GOT3 (cell line): ENCODE measurements at regions not wholly inside any gene's neighbourhood (a gene's known extent, or its start where the extent isn't known, plus 50 kb on each side); places are given as distances from the start of the nearest gene placed in this dataset.
"Not testable (repeated sequence)": the region's sequence is repeated elsewhere in the genome, so short reads cannot be mapped to it uniquely, and the experiment has no call there.

ENCODE experiments used
- DNase-seq: peaks from one replicate; lab custom pipeline; 2025; ENCODE audit warnings: mixed read lengths; lab: John Stamatoyannopoulos, UW

- DNase-seq: no peak
Measured at GRCh38 chr2:67872481-67872880, 190.3 kb downstream of the C1D start.

- DNase-seq: no peak
Measured at GRCh38 chr2:67873916-67874315, 188.9 kb downstream of the C1D start.

- DNase-seq: no peak
Measured at GRCh38 chr2:67876176-67876575, 186.6 kb downstream of the C1D start.

GRCh38 chr2:67877301-67877700, 185.5 kb downstream of the C1D start:
- no peak for DNase-seq

- DNase-seq: no peak
Measured at GRCh38 chr2:67878743-67879142, 184.1 kb downstream of the C1D start.

- no peak for DNase-seq
Measured at GRCh38 chr2:67879586-67880290, 183.1 kb downstream of the C1D start.

- no peak for DNase-seq
Measured at GRCh38 chr2:67880291-67880761, 182.5 kb downstream of the C1D start.

GRCh38 chr2:67881816-67882215, 181.0 kb downstream of the C1D start:
- no peak for DNase-seq

GRCh38 chr2:67883316-67884087, 179.3 kb downstream of the C1D start:
- DNase-seq: no peak

- DNase-seq: no peak
Measured at GRCh38 chr2:67888351-67889005, 174.3 kb downstream of the C1D start.

GRCh38 chr2:67889056-67889455, 173.7 kb downstream of the C1D start:
- no peak for DNase-seq

- no peak for DNase-seq
Measured at GRCh38 chr2:67891642-67892041, 171.2 kb downstream of the C1D start.

GRCh38 chr2:67892339-67892846, 170.4 kb downstream of the C1D start:
- DNase-seq: no peak

- DNase-seq: no peak
Measured at GRCh38 chr2:67895227-67895941, 167.4 kb downstream of the C1D start.

- DNase-seq: no peak
Measured at GRCh38 chr2:67896076-67896475, 166.7 kb downstream of the C1D start.

- DNase-seq: no peak
Measured at GRCh38 chr2:67896476-67896875, 166.3 kb downstream of the C1D start.

- DNase-seq: no peak
Measured at GRCh38 chr2:67898595-67898994, 164.2 kb downstream of the C1D start.

GRCh38 chr2:67899187-67899586, 163.6 kb downstream of the C1D start:
- no peak for DNase-seq

- DNase-seq: no peak
Measured at GRCh38 chr2:67900826-67901225, 162.0 kb downstream of the C1D start.

GRCh38 chr2:67904566-67904965, 158.2 kb downstream of the C1D start:
- DNase-seq: no peak

- no peak for DNase-seq
Measured at GRCh38 chr2:67904966-67905365, 157.8 kb downstream of the C1D start.

GRCh38 chr2:67906547-67906946, 156.3 kb downstream of the C1D start:
- not testable (repeated sequence) for DNase-seq
